ENCODE measurements at regions not wholly inside any gene's neighbourhood (a gene's known extent, or its start where the extent isn't known, plus 50 kb on each side); places are given as distances from the start of the nearest gene placed in this dataset.
A peak's percentile ranks its signal among the peaks of the same experiment; 100 is the strongest.

GRCh38 chr16:86396422-86396821 is 113.9 kb upstream of the FOXF1 start (continued):
- no peak for TF ChIP-seq SIN3A (IDR thresholded peaks at IDR 0.05; ENCODE audit: low read depth)

- H3K9me2 ChIP-seq (ENCODE audit: insufficient read depth), result no peaks in the 10 kb centered on the region
- no peak overlapping the region for H3K27ac ChIP-seq (ENCODE audit: low read depth, low read length)
- no peaks in the 10 kb centered on the region for H3K9me3 ChIP-seq (ENCODE audit: control insufficient read depth in 1 of 2, insufficient read depth in 1 of 2, low read depth in 1 of 2, low read length in 2 of 2)
- peak overlapping the region in 1 of 2 experiments; percentile 31; a peak in 2 of 4 replicates for H3K4me3 ChIP-seq (replicated peaks in 1 of 2; ENCODE audit: low read depth in 1 of 2, low read length in 2 of 2)
- ChIA-PET RAD21 (ENCODE audit: low non-redundant PET in 1 of 2, low total read pairs in 2 of 2, uncharacterized antibody in 2 of 2, unreplicated experiment in 2 of 2) (no interaction called here), POLR2A (interaction anchor here (1.2 to 1.7 kb wide), 2 partner anchors 15 to 17 kb away, joined by 3 to 5 read pairs; no protein-coding TSS in a partner anchor), CTCF (no interaction called here)
- peak overlapping the region; percentile 79 for H2AFZ ChIP-seq (ENCODE audit: low read depth, low read length, poor library complexity, severe bottlenecking)
- H4K20me1 ChIP-seq (ENCODE audit: insufficient read depth), result no peaks in the 10 kb centered on the region
- DNase-seq (ENCODE audit: low read depth, low spot score), result peak; percentile 28
- no peaks in the 10 kb centered on the region for H3K79me2 ChIP-seq (ENCODE audit: insufficient read depth, low read length)
- peak overlapping the region; percentile 69 for H3K4me2 ChIP-seq (ENCODE audit: low read length)
- H3K4me1 ChIP-seq (ENCODE audit: control insufficient read depth in 1 of 2, insufficient read depth in 2 of 2, low read length in 2 of 2), result peaks cover 4 to 40% of the 10 kb centered on the region in 2 experiments
- H3K27me3 ChIP-seq (ENCODE audit: insufficient read depth, low read length), result no peaks in the 10 kb centered on the region
- ATAC-seq, result peak; percentile 92
- H3K36me3 ChIP-seq (ENCODE audit: control insufficient read depth in 1 of 2, insufficient read depth in 2 of 2, low read length in 2 of 2), result no peaks in the 10 kb centered on the region
- no TSS peak for BruUV-seq (replicated peaks)
- H3K9ac ChIP-seq (ENCODE audit: low read length), result peak overlapping the region; percentile 37; the same call in 1 of the 2 replicates
- intact Hi-C loops (cut with micrococcal nuclease), result no loop called here
- peak; percentile 52; the same call in 1 of the 2 replicates for TF ChIP-seq POLR2AphosphoS5 (IDR thresholded peaks at IDR 0.05; ENCODE audit: low read depth, low read length)
- no peak for TF ChIP-seq ZNF274 (IDR thresholded peaks at IDR 0.05; ENCODE audit: low read depth, low read length)
- TF ChIP-seq ELF1 (IDR thresholded peaks at IDR 0.05; ENCODE audit: borderline replicate concordance, low read depth), result no peak
- TF ChIP-seq ZFX (IDR thresholded peaks at IDR 0.05), result no peak
- 0 out of 2 replicates have a peak, but pooled peaks have one; percentile 35 for TF ChIP-seq SP1 (IDR thresholded peaks at IDR 0.05; ENCODE audit: low read depth)
- no peak for TF ChIP-seq EZH2phosphoT487 (IDR thresholded peaks at IDR 0.05; ENCODE audit: borderline replicate concordance)
- TF ChIP-seq ATF3 (IDR thresholded peaks at IDR 0.05), result no peak
- no peak for TF ChIP-seq CEBPB (IDR thresholded peaks at IDR 0.05; ENCODE audit: low read depth)
- TF ChIP-seq CBX3 (IDR thresholded peaks at IDR 0.05; ENCODE audit: low read depth), result no peak
- peak; percentile 27; the same call in 1 of the 2 replicates for TF ChIP-seq JUND (IDR thresholded peaks at IDR 0.05)
- no peak for TF ChIP-seq ZBTB33 (IDR thresholded peaks at IDR 0.05; ENCODE audit: extremely low read depth, insufficient replicate concordance, low read length)
- no peak for TF ChIP-seq REST (IDR thresholded peaks at IDR 0.05; ENCODE audit: low read depth)
- peak; percentile 75; the same call in 1 of the 2 replicates for TF ChIP-seq MAX (IDR thresholded peaks at IDR 0.05)
- TF ChIP-seq YY1 (IDR thresholded peaks at IDR 0.05; ENCODE audit: extremely low read depth, insufficient replicate concordance, low read depth, low read length), result no peak
These were observed 113.4 kb upstream of the FOXF1 start for GRCh38 chr16:86396901-86397311.
